ENCODE measurements at regions not wholly inside any gene's neighbourhood (a gene's known extent, or its start where the extent isn't known, plus 50 kb on each side); places are given as distances from the start of the nearest gene placed in this dataset.
"Not testable (repeated sequence)": the region's sequence is repeated elsewhere in the genome, so short reads cannot be mapped to it uniquely, and the experiment has no call there.

GRCh38 chr3:153944084-153944483 is 177.1 kb upstream of the ARHGEF26 start:
- DNase-seq = no peak

GRCh38 chr3:153951276-153951675 is 169.9 kb upstream of the ARHGEF26 start:
- no peak for DNase-seq

GRCh38 chr3:153952091-153952490 is 169.1 kb upstream of the ARHGEF26 start:
- DNase-seq = no peak

- DNase-seq = no peak
These were observed 164.6 kb upstream of the ARHGEF26 start for GRCh38 chr3:153956613-153957012.

GRCh38 chr3:153957421-153957820 is 163.8 kb upstream of the ARHGEF26 start:
- DNase-seq = no peak

GRCh38 chr3:153958635-153959595 is 162.3 kb upstream of the ARHGEF26 start:
- no peak for DNase-seq

GRCh38 chr3:153960458-153961074 is 160.6 kb upstream of the ARHGEF26 start:
- DNase-seq = no peak

- peak; percentile 18 to 55 for DNase-seq
These were observed 159.7 kb upstream of the ARHGEF26 start for GRCh38 chr3:153961494-153961893.

- DNase-seq = no peak
These were observed 158.2 kb upstream of the ARHGEF26 start for GRCh38 chr3:153963012-153963411.

- DNase-seq = no peak
These were observed 153.9 kb upstream of the ARHGEF26 start for GRCh38 chr3:153967260-153967659.

- no peak for DNase-seq
These were observed 151.1 kb upstream of the ARHGEF26 start for GRCh38 chr3:153970047-153970446.

GRCh38 chr3:153970741-153971347 is 150.3 kb upstream of the ARHGEF26 start:
- DNase-seq = no peak

GRCh38 chr3:153972862-153973261 is 148.3 kb upstream of the ARHGEF26 start:
- no peak for DNase-seq

GRCh38 chr3:153973722-153974265 is 147.4 kb upstream of the ARHGEF26 start:
- DNase-seq = no peak

- no peak for DNase-seq
These were observed 146.6 kb upstream of the ARHGEF26 start for GRCh38 chr3:153974614-153975013.

GRCh38 chr3:153976891-153977554 is 144.2 kb upstream of the ARHGEF26 start:
- no peak for DNase-seq

GRCh38 chr3:153978006-153978405 is 143.2 kb upstream of the ARHGEF26 start:
- no peak for DNase-seq

GRCh38 chr3:153979418-153980251 is 141.6 kb upstream of the ARHGEF26 start:
- DNase-seq = no peak

GRCh38 chr3:153980252-153980590 is 141.0 kb upstream of the ARHGEF26 start:
- no peak for DNase-seq

GRCh38 chr3:153997364-153997763 is 123.8 kb upstream of the ARHGEF26 start:
- DNase-seq = not testable (repeated sequence)

- no peak for DNase-seq
These were observed 117.5 kb upstream of the ARHGEF26 start for GRCh38 chr3:154003649-154004048.

- no peak for DNase-seq
These were observed 110.2 kb upstream of the ARHGEF26 start for GRCh38 chr3:154011036-154011435.
